Coronary artery (tissue), 2 donors: ENCODE measurements at regions not wholly inside any gene's neighbourhood (a gene's known extent, or its start where the extent isn't known, plus 50 kb on each side); places are given as distances from the start of the nearest gene placed in this dataset.

ENCODE experiments used
- DNase-seq: peaks from one replicate; pipeline ENCODE4 v3.0.0-alpha.2; 2017; ENCODE audit warnings: low spot score
- H3K27ac ChIP-seq, 2 donors: fragments of 200-600 bp; sonication (generic); one replicate each; pipeline ENCODE4 v1.5.1; 2016 to 2019
- H3K4me3 ChIP-seq: fragments of 200-600 bp; sonication (generic); 2 replicates; pipeline ENCODE4 v1.5.1; 2016; ENCODE audit warnings: mild to moderate bottlenecking, moderate library complexity
- CTCF ChIP-seq: fragments of 200-600 bp; sonication (generic); IDR thresholded peaks from one replicate; pipeline ENCODE4 v1.5.1; 2019; ENCODE audit warnings: antibody characterized with exemption

GRCh38 chr6:145312481-145312880 is 422.8 kb downstream of the EPM2A start:
- Histone ChIP-seq H3K4me3 (no peak overlapping the region), H3K27ac (no peak overlapping the region)
- no peak for DNase-seq
- no peak for TF ChIP-seq CTCF

DNA sequence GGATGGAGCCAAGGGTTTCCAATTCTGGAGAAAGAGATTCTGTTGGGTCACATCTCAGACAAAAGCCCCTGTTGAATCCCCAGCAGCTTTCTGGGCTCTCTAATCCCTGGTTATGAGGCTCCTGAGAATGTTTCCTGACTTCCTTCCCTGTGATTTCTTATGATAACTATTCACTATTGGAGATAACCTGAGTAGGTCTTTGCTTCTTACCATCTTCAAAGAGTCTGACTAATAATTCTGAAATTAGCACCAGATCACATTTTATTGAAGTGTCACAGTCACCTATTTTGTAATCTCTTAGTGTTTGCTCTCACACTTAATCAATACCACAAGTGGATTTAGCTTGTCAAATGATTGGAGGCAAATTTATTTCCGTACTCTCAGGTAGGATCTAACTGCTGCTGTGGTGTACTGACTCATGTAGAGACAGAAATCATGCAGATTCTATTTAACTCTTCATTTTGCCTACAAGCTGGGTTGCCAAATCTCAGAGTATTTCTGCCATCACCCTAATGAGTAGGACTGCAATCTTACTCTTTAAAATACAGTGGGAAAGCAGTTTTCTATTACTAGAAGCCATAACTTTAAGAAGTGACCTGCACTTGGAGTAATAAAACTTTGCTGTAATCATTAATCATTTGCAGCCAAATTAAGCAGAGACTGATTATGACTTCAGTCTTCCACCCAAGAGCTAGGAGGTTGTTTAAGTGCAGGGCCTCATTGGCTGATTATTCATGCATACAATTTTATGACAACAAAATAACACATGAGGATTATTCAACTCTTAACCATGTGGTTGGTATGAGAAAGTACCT is 422.1 kb downstream of the EPM2A start:
- no peak for DNase-seq
- no peak overlapping the region for H3K4me3 ChIP-seq
- H3K27ac ChIP-seq, result no peak overlapping the region
- no peak for TF ChIP-seq CTCF

DNA sequence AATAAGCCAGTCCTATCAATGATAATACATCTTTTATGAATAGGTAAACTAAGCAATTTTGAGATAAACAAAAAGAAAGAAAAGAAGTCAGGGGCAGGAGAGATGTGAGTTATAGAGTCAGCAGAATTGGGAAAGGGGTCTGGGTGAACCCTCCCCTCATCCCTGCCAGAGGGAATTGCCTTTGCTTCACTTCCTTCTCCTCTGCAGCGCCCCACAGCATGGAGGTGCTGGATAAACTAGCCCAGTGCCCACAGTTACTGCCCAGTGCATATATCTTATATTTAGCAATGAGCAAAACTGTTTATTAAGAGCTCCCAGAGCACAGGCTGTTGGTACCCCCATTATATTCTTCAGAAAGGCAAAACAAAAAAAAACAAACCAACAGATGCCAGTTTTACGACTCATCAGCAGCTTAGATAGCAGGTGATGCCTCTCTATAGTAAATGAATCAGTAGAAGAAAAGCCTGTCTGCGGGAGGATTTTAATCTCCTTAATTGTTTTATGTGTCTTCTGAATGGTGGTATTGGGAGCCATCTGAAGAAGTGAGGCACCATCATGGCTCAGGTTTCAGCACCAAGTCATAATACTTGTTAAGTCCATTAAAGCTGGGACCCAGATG is 419.2 kb downstream of the EPM2A start:
- Histone ChIP-seq H3K4me3 (no peak overlapping the region), H3K27ac (no peak overlapping the region)
- no peak for DNase-seq
- no peak for TF ChIP-seq CTCF

DNA sequence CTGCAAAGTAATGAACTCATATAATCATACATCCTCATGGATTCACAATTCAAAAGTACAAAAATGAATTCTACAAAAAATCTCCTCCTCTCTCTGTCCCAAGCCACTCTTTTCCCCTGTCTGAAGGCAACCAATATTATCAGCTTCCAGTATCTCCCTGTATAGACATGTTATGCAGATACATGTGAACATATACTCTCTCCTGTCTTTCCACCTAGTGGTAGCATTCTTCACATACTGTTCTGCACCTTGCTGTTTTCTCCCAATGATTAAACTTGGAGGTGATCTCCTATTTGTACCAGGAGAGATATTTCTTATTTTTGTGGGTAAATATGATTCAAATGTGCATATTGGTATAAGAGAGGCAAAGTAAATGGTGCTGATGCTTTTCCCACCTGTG is 416.4 kb downstream of the EPM2A start:
- TF ChIP-seq CTCF, result no peak
- H3K4me3 ChIP-seq, result no peak overlapping the region
- DNase-seq, result no peak
- H3K27ac ChIP-seq, result no peak overlapping the region

DNA sequence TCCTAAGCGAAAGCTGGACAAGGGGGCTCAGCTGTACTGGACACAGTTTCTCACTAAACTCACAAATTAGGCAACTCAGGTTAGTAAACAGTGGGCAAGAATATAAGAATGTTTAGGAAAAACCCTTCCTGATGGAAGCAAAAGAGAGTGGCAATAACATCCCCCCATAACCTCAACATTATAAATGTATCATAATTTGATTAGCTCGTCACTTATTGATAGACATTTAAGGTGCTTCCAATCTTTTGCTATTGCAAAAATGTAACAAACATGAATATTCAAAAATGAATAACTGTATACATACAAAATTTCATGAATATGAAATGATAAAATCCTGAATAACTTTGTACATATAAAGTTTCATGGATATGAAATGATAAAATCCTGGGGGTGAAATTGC is 415.7 kb downstream of the EPM2A start:
- no peak overlapping the region for H3K27ac ChIP-seq
- H3K4me3 ChIP-seq, result no peak overlapping the region
- no peak for TF ChIP-seq CTCF
- no peak for DNase-seq

DNA sequence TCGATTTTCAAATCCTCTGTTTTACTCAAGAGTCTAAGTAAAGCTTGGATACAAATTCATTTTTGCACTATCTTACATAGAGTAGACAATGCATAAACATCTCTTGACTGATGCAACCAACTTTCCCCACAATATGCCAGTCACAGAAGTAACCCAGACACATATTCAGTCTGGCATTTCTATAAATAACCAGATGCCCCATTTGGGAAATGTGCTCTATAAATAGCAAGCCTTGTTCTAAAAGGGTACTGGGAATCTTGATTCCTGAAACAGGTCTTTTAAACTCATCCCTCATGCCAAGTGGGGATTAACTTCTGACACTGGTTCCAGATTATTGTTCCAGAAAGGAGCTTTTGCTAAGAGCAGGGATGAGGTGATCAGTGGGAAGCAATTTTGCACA is 411.7 kb downstream of the EPM2A start:
- Histone ChIP-seq H3K4me3 (no peak overlapping the region), H3K27ac (no peak overlapping the region)
- no peak for TF ChIP-seq CTCF
- no peak for DNase-seq

GRCh38 chr6:145327586-145327985 is 407.7 kb downstream of the EPM2A start:
- TF ChIP-seq CTCF, result no peak
- DNase-seq, result no peak
- H3K4me3 ChIP-seq, result no peak overlapping the region
- no peak overlapping the region for H3K27ac ChIP-seq
